ENCODE measurements at regions not wholly inside any gene's neighbourhood (a gene's known extent, or its start where the extent isn't known, plus 50 kb on each side); places are given as distances from the start of the nearest gene placed in this dataset.

- TF ChIP-seq CTCF (IDR thresholded peaks at IDR 0.05) (no peak), POLR2A (IDR thresholded peaks at IDR 0.05) (no peak)
Measured at GRCh38 chr10:83142074-83142563, 997.2 kb upstream of the GHITM start.

Data from vagina (tissue), 2 donors.